ENCODE measurements at regions not wholly inside any gene's neighbourhood (a gene's known extent, or its start where the extent isn't known, plus 50 kb on each side); places are given as distances from the start of the nearest gene placed in this dataset.

DNA sequence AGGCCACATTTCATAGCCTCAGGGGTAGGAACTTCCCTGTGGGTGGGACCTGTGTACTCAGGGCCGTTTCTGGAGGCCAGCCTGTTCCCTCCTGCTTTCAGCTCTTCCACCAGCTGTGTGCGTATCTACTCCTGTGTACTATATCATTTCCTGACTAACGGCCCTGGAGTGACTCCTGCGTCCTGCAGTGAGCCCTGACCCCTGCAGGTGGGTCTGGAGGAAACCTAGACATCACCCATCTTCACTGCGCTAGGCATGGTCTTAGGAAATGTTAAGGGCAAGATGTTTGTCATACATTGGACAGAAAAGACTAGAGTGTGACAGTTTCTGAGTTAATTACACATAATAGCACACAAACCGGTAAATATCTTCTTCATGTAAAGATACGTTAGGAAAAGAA lies 297.3 kb downstream of the GABRB3 start:
- TF ChIP-seq, protein P1, sequence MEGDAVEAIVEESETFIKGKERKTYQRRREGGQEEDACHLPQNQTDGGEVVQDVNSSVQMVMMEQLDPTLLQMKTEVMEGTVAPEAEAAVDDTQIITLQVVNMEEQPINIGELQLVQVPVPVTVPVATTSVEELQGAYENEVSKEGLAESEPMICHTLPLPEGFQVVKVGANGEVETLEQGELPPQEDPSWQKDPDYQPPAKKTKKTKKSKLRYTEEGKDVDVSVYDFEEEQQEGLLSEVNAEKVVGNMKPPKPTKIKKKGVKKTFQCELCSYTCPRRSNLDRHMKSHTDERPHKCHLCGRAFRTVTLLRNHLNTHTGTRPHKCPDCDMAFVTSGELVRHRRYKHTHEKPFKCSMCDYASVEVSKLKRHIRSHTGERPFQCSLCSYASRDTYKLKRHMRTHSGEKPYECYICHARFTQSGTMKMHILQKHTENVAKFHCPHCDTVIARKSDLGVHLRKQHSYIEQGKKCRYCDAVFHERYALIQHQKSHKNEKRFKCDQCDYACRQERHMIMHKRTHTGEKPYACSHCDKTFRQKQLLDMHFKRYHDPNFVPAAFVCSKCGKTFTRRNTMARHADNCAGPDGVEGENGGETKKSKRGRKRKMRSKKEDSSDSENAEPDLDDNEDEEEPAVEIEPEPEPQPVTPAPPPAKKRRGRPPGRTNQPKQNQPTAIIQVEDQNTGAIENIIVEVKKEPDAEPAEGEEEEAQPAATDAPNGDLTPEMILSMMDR (IDR thresholded peaks at IDR 0.05; ENCODE audit: poor library complexity) = no peak
- TF ChIP-seq EZH2phosphoT487 (IDR thresholded peaks at IDR 0.05; ENCODE audit: low read depth, severe bottlenecking, unreplicated experiment) (no peak), EZH2 (IDR thresholded peaks at IDR 0.05; ENCODE audit: borderline replicate concordance) (no peak)

Data from hepatocyte (in vitro differentiated cells).